ENCODE measurements at regions not wholly inside any gene's neighbourhood (a gene's known extent, or its start where the extent isn't known, plus 50 kb on each side); places are given as distances from the start of the nearest gene placed in this dataset.

- no peak for DNase-seq (ENCODE audit: low read depth in 2 of 2)
These were observed 270.1 kb downstream of the PTTG2 start for GRCh38 chr4:38230121-38230801.

DNA sequence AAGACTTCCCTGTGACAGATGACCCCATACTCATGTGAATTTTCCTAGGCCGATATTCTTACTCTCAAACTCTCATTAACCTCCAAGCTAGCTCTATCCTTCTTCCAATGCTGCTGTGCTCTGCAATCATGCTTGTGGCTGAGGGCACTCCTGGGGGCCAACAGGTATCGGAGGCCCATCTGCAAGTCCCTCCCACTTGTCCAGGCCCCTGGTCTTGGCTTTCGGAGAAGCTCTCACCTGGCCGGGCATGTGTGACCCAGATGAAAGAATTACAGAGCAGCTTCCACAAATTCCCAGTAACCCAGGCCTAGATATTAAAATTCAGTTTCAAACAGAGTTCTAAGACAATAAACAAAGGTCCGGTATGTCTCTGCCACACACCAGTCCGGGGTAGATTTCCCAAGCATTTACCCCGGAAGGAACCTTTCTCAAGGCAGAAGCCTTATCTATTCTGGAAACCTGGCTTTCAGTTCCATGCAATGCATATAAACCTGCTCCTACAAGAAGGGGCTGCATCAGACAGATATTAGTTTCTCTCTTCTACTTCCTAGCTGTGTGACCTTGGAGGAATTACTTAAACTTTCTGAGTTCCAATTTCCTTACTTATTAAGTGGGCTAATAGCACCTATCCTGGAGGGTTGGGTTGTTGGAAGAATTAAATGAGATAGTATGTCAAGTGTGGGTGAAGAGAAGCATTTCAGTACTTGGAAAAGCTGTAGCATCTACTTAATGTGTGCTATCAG, 270.8 kb downstream of the PTTG2 start:
- DNase-seq (ENCODE audit: low read depth in 2 of 2), result no peak

- DNase-seq (ENCODE audit: low read depth in 2 of 2), result no peak
These were observed 271.4 kb downstream of the PTTG2 start for GRCh38 chr4:38231626-38232025.

DNA sequence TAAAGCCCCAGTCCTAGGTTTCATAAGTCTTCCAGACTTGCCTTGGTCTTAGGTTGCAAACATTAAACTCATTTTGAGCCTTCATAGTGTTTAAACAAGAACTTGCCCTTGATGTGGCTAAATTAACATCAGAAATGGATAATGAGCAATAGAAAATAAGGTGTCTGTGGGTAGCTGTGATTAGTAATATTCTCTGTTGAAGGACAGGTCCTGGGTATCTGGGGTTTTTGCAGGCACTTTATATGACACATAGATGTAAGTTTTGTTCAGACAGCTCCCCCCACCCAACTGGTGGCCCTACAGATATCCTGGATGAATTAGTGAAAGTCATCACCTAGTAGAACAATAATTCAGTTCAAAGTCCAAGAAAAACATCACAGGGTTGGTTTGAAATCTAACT, 272.5 kb downstream of the PTTG2 start:
- DNase-seq (ENCODE audit: low read depth in 2 of 2), result no peak

DNA sequence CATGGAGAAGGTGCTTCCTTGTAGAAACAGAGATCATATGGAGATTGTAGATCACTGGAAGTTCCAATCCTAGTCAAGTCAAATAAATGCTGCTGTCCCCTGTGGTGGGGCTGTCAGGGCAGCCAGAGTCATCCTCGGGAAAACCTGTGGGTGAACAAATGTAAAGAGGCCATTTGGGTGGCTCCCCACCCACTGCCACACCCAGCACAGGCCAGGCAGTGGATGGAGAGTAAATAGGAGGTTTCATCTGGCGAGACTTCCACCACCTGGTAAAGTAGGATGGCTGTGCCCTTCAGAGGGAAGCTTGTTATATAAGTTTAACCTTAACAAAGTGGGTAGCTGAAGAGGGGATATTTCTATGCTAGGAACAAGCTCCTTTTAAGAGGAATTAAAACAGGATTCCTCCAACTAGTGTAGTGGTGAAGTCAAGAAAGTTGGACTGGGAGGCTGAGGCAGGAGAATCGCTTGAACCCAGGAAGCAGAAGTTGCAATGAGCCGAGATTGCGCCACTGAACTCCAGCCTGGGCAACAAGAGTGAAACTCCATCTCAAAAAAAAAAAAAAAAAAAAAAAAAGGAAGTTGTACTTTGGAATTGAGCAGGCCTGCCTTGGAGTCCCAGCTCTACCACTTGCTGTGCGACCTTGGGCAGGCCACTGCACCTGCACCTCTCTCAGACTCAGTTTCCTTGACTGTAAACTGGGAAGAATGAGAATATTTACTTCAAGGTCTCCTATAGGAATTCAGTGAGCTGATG, 273.7 kb downstream of the PTTG2 start:
- no peak for DNase-seq (ENCODE audit: low read depth in 2 of 2)

DNA sequence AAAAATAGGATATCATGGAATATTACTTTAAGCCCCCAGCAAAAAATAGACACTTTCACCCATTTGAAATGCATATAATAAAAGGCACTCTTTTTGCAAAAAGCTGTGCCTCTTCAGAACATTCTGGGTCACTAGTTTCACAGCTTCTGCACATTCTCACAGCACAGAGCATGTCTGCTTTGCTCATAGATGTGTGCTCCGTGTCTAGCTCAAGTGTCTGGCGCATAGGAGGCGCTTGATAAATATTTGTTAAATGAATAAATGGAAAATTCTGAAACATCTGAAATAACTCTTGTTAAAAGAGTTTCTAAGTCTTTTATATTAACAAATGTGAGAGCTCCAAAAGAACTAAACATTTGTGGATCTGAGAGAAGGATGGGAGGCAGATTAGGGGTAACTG, 275.2 kb downstream of the PTTG2 start:
- DNase-seq (ENCODE audit: low read depth in 2 of 2), result no peak

DNA sequence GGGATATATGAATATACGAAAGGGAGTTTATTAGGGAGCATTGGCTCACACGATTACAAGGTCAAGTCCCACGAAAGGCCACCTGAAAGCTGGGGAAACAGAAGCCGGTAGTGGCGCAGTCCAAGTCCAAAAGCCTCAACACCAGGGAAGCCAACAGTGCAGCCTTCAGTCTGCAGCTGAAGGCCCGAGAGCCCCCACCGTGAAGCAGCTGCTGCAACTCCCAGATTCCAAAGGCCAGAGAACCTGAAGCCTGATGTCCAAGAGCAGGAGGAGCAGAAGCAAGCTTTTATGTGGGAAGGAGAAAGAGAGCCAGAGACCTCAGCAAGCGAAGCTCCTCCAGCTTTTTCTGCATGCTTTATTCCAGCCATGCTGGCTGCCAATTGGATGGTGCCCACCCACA, 275.8 kb downstream of the PTTG2 start:
- no peak for DNase-seq (ENCODE audit: low read depth in 2 of 2)

DNA sequence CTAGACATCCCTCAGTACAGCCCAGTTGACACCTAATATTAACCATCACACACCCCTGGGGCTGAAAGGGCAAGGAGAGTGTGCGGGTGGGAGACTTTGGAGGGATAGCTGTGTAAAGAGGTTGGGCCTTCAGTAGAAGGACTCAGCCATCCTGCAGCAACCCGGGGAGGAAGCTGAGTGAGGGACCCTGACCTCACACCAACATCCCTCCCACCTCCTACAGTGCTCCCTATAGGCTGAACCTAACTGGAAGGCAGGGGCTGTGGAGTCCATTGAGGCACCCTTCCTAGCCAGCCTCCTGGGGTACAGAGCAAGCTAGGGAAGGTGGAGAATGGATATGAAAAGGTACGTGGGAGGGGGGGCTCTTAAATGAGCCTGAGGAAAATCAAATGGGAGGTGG, 276.3 kb downstream of the PTTG2 start:
- DNase-seq (ENCODE audit: low read depth in 2 of 2), result no peak

DNA sequence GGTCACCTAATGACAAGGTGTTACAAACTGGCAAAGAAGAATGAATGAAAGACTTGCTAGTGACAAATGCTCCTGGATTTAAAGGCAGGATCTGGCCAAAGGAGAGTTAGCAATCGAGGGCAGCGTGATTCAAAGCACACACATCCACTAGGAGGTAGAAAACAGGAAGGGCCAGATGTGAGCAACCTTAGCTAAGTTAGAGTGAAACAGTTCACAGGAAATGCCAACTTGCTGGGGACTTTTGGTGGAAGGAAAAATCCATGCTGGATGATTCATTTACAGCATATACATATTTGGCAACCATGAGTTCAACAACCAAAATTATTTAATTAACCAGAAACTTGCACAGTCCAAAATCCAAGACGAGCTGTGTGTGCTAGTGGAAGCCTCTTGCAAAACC, 276.9 kb downstream of the PTTG2 start:
- DNase-seq (ENCODE audit: low read depth in 2 of 2), result no peak

GRCh38 chr4:38241541-38241940, 281.3 kb downstream of the PTTG2 start:
- no peak for DNase-seq (ENCODE audit: low read depth in 2 of 2)

DNA sequence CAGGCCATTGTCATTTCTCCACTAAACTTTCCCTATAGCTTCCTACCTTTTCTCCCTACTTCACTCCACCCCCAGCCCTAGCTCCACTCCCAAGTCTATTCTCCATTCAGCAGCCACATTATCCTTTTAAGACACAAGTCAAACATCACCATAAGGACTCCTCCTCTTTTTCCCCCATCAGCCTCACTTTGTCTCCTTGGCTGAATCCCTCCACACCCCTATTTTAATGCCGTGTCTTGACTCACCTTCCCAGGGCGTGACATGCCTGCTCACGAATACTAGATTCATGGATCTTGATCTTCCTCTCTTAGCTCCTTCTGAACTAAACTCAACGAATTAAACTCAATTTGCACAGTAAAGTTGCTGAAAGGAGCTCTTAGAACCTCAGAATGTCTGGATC, 281.9 kb downstream of the PTTG2 start:
- no peak for DNase-seq (ENCODE audit: low read depth in 2 of 2)

- no peak for DNase-seq (ENCODE audit: low read depth in 2 of 2)
These were observed 282.7 kb downstream of the PTTG2 start for GRCh38 chr4:38242822-38243387.

GRCh38 chr4:38243388-38244053, 283.3 kb downstream of the PTTG2 start:
- DNase-seq (ENCODE audit: low read depth in 2 of 2), result no peak

- no peak for DNase-seq (ENCODE audit: low read depth in 2 of 2)
These were observed 294.6 kb downstream of the PTTG2 start for GRCh38 chr4:38254825-38255224.

DNA sequence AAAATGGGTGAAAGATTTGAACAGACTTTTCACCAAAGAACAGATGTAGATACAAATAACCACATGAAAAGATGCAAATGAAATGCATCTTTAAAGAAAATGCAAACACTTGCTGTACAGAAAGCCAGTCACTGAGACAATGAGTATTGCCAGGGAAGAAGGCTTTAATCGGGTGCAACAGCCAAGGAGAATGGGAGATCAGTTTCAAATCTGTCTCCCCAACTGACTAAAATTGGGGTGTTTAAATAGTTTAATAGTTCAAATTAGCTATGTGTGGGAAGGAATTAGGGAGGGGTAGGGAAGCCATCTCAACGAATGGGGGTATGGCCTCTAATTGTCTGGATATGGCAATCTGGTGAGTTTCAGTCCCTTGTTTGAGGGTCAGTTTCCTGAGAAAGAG, 295.4 kb downstream of the PTTG2 start:
- no peak for DNase-seq (ENCODE audit: low read depth in 2 of 2)

- DNase-seq (ENCODE audit: low read depth in 2 of 2), result no peak
These were observed 306.4 kb downstream of the PTTG2 start for GRCh38 chr4:38266616-38267015.

DNA sequence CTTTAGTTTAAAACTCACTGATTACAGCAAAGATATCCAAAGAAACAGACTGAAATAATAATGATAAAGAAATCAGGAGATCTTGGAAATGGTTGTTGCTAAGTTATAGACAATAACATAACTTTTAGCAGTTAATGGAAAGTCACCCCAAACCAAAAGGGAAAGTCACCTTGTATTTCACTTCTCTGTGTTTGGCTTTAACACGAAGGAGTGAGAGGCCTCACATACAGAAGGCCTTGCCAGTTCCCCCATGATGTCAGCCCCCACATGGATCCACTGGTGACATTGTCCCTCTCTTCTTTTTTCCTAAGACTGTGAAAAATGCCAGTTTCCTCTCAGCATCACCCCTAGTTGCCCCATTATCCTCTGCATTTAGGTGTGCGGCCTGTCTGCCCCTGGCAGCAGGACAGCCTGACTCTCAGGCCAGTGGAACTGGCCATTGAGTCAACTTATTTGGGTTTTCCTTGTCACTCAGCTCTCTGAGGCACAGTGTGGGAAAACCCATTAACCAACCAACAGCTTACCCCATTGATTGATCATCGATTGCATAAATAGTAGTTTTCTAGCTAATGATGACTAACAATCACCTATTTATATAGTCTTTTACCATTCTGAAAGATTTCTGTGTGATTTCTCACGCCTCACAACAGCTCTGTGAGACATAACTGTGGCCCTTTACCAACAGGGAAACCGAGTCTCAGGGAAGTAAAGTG, 308.1 kb downstream of the PTTG2 start:
- no peak for DNase-seq (ENCODE audit: low read depth in 2 of 2)

DNA sequence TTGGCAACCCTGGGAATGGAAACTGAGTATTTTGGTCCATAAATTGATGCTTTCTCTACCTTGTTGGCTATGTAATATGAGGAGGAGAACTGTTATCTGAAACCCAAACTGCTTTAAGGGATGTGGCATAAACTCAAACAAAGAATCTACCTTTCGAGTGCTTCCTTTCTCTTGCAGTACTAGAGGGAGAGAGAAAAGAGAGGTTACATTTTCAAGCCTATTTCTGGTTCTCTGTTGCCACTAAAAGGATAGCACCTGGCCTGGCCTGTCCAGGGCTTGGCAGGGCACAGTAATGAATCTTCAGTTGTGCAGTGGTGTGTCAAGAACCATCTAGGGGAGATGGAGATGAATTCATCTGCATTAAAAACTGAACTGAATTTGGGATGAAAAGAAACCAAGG, 308.6 kb downstream of the PTTG2 start:
- no peak for DNase-seq (ENCODE audit: low read depth in 2 of 2)

DNA sequence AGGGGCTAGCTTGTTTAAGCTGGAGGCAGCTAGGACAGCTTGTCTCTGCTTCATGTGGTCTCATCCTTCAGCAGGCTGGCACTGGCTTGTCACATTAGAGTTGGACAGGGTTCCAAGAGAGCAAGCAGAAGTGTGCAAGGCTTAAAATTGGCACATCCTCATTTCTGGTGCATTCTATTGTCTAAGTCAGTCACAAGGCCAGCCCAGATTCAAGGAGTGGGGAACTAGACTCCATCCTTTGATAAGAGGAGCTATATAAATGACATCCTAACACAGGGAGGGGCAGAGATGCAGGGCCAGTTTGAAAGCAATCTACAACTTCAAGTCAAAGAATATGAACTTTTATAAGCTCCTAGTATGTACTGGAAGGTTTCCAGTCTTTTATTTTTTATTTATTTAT, 313.2 kb downstream of the PTTG2 start:
- DNase-seq (ENCODE audit: low read depth in 2 of 2), result no peak

- DNase-seq (ENCODE audit: low read depth in 2 of 2), result no peak
These were observed 315.3 kb downstream of the PTTG2 start for GRCh38 chr4:38275331-38276100.

GRCh38 chr4:38278255-38278654, 318.1 kb downstream of the PTTG2 start:
- no peak for DNase-seq (ENCODE audit: low read depth in 2 of 2)

All from stimulated activated CD8-positive, alpha-beta memory T cell treated with anti-CD3 and anti-CD28 coated beads, Interleukin-7, amount 100 ng/mL, for 1 hour (primary cell).